Stimulated activated CD4-positive, alpha-beta T cell treated with anti-CD3 and anti-CD28 coated beads, Interleukin-12 subunit alpha, Interleukin-12 subunit beta, amount 100 ng/mL, for 24 hours (primary cell): ENCODE measurements at regions not wholly inside any gene's neighbourhood (a gene's known extent, or its start where the extent isn't known, plus 50 kb on each side); places are given as distances from the start of the nearest gene placed in this dataset.

Source experiments
- DNase-seq, 2 experiments: peaks; one replicate each; pipeline ENCODE4 v3.0.0-alpha.2; 2020; ENCODE audit warnings: low read depth in 2 of 2

DNA sequence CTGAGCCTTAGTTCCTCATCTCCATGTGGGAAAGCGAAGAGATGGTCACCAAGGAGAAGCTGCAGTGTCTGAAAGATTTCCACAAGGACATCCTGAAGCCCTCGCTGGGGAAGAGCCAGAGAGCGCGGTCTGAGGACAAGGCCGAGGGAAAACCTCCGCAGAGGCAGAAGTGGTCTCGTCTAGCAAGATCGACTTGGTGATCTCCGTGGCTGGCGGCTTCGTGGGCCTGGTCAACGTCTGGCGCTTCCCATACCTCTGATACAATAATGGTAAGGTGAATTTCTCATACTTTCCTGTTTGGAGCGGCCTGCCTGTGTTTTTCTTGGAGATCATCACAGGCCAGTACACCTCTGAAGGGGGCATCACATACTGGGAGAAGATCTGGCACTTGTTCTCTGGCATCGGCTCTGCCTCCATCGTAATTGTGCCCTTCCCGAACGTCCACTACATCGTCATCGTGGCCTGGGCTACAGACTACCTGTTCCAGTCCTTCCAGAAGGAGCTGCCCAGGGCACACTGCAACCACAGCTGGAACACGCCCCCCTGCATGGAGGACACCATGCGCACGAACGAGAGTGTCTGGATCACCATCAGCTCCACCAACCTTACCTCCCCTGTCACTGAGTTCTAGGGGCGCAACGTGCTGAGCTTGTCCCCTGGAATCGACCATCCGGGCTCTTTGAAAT, 841.1 kb upstream of the TMPRSS15 start:
- DNase-seq: no peak

DNA sequence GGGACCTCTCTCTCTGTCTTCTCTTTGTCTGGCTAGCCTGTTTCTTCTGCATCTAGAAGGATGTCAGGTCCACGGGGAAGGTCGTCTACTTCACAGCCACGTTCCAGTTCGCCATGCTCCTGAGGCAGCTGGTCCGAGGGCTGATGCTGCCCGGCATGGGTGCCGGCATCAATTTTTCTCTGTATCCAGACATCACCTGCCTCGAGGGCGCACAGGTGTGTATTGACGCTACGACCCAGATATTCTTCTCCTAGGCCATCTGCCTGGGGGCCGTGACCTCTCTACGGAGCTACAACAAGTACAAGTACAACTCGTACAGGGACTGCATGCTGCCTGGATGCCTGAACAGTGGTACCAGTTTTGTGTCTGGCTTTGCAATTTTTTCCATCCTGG, 841.6 kb upstream of the TMPRSS15 start:
- no peak for DNase-seq

DNA sequence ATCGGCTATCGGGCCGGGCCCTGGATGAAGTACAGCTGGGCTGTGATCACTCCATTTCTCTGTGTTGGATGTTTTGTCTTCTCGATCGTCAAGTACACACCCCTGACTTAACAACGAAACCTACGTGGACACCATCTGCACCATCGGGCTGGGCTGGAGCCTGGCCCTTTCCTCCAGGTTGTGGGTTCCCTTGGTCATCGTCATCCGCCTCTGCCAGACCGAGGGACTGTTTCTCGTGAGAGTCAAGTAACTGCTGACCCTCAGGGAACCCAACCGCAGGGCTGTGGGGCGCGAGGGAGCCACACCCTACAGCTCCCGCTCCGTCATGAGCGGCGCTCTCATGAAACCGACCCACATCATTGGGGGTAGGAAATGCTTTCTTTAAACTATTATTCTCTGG, 842.4 kb upstream of the TMPRSS15 start:
- DNase-seq: no peak

DNA sequence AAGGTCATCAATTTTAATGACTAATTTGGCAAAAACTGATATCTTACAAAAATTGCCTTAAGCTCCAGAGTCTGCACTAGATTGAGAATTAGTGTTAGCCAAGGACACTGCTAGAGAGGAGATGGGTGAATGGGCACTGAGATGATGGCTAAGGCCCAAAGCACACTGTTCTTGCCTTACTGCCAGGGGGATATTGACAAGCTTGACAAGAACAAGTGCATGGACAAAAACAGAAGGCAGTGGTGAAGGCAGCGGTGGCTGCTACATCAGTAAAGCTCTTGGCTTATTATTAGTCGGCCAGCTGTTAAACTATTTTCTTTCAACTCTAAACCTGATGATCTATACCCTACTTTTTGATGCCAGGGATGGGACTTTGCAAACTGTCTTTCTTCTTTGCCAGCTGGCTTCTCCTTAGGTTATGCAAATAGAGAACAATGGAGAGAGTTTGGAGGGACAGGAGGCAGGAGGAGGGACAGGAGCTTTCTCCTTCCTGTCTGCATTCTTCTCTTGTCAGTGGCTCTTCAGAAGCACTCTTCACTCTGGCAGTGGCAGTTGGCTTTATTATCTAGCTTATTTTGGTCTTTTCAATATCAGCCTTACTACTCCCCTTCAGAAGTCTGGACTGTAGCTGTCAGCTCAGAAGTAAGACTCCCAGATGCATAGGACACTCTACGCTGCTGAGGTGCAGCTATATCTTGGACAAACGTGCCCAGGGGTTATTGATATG, 853.5 kb upstream of the TMPRSS15 start:
- no peak for DNase-seq

DNA sequence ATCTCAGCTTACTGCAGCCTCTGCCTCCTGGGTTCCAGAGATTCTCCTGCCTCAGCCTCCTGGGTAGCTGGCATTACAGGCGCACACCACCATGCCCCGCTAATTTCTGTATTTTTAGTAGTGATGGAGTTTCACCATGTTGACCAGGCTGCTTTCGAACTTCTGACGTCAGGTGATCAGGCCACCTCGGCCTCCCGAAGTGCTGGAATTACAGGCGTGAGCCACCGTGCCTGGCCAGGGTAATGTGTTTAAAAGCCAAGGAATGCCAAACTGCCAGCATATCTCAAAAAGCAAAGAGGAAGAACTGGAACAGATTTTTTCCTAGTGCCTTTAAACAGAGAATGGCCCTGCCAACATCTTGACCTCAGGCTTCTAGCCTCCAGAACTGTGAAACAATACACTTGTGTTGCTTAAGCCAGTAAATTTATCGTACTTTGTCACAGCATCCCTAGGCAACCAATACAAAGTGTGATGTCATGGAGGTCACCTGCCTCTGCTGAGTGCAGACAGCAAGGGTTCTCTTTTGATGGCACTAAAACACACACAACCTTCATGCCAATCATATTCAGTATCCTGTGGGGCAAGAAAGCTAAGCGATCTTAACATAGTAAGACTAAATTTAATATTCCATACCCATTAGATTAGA, 858.3 kb upstream of the TMPRSS15 start:
- DNase-seq: no peak

DNA sequence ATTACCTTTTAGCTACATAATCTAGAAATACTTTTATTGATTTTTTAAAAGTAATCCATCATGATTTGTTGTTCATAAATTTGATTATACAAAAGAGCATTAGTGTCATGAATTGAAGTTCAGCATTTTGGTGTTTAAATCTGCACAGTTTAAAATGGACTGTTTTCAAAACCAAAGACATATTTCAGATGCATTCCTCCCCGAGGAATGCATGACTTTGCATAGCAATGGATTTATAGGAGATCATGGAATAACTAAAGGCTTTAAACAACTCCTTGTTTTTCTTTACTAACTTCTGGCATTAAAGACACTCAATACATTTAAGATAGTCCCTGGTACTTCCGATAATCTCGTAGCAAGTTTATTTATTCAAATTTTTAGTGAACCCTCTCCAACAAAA, 863.1 kb upstream of the TMPRSS15 start:
- DNase-seq: no peak

DNA sequence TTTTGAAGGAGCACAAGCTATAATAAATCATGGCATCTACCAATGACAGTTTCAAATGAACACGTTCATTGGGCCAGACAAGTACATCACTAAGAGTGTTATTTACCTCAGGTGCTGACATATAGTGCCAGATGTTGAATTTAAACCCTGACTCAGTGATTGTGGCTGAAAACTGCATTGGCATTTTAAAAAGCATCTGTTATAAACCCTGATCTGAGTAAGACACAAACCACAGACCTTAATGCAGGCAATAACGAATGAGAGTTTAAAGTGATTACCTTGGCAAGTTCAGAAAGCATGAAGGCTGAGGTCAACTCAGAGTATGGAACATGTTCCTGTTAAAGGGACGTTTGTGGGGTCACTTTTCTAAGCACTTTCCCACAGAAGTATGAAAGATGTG, 865.1 kb upstream of the TMPRSS15 start:
- DNase-seq: no peak

DNA sequence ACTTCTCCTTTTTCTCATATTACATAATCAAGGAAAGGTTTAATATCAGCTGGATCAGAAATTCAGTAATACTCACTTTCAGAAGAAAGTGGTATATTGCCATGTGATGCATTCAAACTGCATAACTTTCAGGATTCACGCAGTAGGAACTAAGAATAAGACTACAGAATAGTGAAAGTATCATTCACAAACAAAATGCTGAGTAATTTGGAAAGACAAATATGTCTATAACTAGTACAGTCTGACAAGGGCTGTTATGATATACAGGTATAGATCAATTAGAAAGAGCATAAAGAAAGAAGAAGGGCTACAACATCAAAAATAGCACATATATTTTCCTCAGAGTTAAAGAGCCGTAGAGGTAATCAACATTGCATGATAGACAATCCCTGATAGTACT, 871.5 kb upstream of the TMPRSS15 start:
- DNase-seq: no peak

DNA sequence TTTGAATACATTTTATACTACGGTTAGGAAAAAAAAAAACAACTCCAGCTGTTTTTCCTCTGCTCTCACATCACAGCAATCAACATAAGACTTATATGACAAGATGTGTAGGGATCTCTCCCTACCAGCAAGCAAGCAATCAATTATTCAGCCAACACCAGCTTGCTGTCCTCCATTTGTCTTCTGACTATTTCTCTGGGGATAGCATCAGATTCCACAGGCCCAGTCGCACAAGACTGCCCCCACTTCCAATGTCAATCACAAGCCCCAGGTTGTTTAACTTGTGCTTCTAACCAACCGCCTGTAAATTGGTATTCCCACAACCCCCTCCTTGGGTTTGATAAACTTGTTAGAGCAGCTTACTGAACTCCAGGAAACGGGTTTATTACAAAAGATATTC, 873.1 kb upstream of the TMPRSS15 start:
- no peak for DNase-seq

DNA sequence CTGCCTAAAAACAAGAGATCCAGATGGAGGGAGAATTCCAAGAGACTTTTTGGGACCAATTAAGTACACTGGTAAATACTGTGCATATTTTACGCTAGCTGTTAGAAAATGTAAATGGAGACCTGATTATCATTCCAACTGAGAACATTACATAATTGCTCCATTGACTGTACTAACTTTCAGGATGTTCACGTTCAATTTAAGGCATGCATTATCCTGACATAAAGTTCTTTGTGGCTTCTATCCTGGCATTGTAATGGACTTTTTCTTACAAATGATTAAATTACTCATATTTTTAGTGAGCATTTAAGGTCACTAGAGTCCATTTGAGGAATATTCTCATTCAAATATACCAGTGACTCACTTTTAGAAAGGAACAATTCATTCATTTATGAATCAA, 883.3 kb upstream of the TMPRSS15 start:
- DNase-seq: no peak

DNA sequence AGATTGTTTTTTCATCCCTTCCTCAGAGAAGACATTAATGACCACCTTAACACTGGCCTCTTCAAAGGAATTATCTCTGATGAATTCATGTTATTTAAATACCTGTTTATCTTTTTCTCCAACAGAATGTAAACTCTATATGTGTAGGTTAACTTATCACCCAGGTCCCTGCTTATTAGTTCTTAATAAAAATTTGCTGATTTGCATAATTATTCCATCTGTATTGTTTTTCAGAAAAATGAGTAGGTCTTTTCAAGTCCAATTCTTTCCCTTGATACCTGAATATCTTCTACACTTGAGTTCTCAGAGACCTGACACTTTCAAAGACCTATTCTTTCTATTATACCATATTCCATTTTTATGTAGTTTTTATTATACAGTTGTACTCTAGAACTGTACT, 886.7 kb upstream of the TMPRSS15 start:
- DNase-seq: no peak

DNA sequence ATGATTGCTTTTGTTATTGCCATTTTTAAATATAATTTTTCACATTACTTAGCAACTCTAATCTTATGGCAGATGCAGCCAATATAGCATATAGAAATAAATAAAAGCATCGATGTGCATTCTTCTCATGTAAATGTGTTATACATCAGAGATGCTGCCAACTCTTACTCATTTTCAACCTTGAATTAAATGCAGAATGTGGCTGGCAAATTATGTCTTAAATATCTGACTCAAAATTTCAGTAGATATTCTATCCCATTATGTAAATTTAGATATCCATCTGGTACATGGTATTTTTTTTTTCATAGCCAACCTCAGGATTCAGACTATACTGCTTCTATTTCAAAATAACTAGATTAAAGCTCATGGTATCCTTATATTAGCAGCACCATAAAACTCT, 916.7 kb upstream of the TMPRSS15 start:
- no peak for DNase-seq

DNA sequence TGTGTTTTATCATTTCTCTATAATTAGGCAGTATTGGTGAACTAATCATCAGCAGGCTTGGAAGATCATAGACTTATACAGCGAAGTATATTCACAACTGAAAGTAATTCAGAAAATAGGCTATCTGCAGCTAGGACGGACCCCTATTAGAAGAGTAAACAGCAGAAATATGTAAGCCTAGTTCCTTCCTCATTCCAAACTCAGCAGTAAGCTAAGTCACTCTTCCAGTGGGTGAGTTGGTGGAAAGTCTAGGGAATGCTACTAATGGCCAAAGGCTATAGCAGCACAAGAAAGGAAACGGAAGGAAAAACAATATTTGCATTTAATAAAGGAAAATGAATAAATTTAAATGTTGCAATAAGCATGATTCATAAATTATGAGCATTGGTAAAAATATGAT, 918.1 kb upstream of the TMPRSS15 start:
- no peak for DNase-seq

DNA sequence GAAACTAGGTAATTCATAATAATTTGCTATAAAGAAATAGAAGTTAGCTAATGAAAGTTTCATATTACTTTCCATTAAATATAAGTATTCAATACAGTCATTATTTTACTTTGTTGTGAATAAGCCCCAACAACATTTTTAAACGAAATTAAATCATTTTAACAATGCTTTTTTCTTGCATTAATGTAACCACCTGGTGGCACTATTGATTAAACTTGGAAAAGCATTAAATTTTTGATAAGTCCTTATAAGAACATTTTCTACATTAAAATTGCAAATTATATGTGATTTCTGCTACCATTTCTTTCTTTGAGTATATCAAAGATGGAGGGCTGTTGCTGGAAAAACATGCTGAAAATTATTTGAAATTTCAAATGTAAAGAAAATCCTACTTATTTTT, 918.8 kb upstream of the TMPRSS15 start:
- DNase-seq: no peak

DNA sequence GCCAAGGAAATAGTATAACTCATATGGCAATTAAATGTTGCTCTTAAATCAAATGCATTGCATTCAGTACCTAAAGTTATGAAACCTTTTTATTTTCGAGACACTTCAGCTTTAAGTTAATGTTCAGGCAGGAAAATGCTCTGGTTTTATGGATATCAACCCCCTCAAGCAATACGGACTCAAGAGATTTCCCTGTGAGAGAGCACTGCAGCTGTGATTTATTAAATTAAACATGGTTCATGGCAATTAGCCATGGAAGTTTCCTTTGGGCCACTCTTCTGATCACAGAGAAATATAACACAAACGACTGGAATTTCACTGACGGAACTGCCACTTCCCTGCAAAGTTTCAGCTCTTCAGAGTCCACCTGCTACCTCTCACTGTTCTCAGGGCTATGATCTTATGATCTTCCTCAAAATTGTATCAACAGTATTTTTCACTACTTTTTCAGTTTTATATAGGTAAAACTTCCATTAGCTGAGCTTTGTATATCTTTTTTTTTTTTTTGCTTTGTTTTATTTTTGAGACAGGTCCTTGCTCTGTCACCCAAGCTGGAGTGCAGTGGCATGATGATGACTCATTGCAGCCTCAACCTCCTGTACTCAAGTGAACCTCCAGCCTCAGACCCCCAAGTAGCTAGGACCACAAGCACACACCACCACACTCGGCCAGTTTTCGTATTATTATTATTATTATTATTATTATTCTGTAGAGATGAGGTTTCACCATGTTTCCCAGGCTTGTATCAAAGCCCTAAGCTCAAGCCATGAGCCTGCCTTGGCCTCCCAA, 923.1 kb upstream of the TMPRSS15 start:
- no peak for DNase-seq

DNA sequence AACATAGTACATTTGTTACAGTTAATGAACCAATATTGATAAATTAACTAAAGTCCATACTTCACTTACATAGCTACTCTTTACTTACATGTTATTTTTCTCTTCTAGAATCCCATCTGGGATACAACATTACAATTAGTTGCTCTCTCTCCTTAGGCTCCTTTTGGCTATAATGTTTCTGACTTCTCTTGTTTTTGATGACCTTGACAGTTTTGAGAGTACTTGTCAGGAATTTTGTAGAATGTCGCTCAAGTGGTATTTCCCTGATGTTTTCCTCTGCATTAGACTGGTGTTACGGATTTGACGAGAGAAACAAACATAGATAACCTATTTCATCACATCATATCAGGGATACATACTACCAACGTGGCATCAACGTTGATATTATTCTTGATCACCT, 925.4 kb upstream of the TMPRSS15 start:
- no peak for DNase-seq

DNA sequence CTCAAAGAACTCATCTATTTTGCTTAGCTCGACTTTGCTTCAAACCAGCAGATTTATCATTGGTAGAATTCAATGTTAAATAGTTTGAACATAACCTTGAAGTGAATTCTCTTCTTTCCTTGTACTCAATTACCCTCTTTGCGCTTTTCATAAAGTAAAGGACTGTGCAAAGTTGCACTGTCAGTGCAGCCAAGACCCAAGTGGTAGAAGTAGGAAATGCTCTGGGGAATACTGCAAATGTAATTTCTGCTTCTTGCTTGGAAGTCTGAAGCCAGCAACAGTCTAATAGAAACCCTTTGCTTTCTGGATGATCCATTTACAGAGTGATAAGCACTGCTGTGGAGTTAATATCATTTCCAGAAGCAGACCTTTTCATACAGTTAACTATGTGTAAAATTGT, 936.7 kb upstream of the TMPRSS15 start:
- no peak for DNase-seq

DNA sequence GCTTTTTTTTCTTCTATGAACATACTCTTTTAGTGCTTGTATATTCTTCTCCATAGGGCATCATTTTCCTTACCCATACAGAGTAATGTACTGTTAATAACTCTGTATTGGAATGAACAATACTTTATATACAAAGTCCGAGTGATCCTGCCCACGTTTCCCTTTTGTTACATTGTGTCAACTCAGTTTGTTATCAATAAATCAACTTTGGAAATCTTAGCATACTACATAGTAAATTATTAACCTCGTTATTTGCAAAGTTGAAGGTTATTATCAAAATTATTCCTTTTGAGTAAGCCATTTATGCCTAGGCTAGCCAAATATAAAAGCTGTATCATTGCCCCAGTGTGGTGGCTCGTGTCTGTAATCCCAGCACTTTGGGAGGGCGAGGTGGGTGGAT, 937.4 kb upstream of the TMPRSS15 start:
- no peak for DNase-seq

DNA sequence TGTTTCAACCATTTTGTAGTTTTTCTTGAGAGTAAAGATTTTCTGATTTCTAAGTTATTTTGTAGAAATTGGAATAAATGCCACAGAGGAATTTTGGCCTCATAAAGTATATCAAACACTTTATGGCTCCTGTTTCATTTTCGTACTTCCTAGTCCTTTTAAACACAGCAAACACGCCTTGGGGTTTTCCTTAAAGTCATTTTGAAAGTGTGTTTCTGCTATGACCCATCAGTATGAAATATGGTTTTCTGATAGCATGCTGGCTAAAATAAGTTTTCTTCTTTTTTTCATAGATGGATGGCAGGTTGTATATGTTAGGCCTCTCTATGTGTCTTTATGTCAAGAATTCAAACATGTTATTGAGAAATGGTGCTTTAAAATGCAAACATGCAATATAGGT, 940.1 kb upstream of the TMPRSS15 start:
- DNase-seq: no peak

DNA sequence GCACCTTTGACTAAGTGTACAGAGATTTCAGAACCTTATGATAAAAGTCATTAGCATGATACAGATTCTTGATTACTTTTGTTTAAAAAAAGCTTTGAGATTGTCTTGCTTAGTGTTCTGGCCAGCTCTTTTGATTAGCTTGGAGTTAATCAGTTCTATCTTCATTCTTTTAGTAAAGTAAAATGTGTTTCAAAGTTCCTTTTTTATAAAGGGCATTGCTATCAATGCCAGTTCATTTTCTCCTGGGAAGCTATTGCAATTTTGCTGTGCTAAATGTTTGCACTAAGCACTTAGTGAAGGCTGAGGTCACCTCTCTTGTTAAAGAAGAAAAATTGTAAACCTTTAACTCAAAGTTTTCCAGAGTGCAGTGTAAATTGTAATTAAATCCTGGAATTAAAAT, 946.7 kb upstream of the TMPRSS15 start:
- DNase-seq: no peak

DNA sequence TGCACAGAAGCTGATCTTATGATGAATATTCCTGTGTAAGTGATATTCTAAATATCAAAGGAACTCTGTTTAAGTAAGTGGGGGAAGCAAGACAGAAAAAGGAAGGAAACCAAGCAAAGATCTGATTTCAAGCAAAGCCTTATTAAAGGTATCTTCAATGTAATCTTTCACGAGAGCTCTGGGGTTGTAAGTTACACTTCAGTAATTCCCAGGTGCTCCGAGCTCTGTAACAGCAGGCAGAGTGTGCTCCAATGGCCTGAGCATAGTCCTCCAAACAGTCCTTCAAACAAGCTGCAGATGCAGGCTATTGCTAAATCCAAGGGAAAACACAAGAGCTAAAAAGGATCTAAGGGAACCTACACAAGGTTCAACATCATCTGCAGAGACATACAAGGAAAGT, 949.7 kb upstream of the TMPRSS15 start:
- DNase-seq: no peak

DNA sequence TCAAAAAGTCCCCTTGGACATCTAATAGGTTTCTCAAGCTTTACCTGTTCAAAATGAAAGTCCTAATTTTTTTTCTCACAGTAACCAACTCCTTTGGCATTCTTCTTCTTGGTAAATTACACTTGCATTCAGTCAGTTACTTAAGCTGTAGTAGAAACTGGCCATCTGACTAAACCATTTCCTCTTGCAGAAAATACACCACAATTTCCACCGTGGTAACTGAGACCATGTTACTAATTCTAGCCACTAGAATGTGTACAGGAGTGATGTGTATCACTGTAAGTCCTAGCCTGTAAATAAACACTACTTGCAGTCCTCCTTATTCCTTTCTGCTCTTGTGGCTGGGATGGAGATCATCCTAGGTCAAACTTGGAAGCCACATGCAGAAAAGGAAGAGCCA, 965.4 kb upstream of the TMPRSS15 start:
- no peak for DNase-seq

DNA sequence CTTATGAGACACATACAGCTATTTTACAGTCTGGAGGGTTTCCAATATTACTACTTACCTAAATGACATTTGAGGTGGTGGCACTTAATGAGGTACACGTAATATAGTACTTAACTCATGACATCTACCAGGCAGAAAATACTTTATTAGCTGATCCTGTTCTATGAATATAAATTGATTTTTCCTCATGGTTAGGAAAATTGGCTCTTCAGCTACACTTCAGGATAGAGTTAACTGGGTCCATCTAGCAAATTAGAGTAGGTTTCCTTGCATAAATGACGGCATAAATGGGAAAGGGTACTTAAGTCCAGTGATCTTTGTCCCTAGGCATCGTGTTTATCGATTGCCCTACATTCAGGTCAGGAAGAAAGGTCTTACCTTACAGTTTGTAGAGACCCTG, 988.8 kb upstream of the TMPRSS15 start:
- no peak for DNase-seq
